Superior temporal gyrus (tissue), 1 donor: ENCODE measurements at regions not wholly inside any gene's neighbourhood (a gene's known extent, or its start where the extent isn't known, plus 50 kb on each side); places are given as distances from the start of the nearest gene placed in this dataset.
"Not testable (repeated sequence)": the region's sequence is repeated elsewhere in the genome, so short reads cannot be mapped to it uniquely, and the experiment has no call there.

ENCODE experiments used
- DNase-seq: peaks from one replicate; pipeline ENCODE4 v3.0.0-alpha.2; 2016; ENCODE audit errors: extremely low spot score

DNA sequence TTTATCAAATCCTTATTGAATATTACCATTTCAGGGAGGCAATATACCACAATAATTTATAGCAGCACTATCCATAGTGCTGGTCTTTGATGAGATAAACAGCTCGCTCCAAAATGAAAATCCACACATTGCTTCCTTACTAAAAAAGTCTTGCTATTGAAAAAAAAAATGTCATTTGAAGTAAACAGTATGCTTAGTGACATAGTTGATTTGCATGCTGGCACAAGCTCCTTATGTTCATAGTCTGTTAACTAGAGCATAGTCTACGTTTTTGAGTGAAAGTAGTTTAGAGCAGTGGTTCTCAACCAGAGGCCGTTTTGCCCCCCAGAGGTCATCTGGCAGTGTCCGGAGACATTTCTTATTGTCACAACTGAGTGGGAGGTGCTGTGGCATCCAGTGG lies 249.4 kb upstream of the PDZRN3 start:
- no peak for DNase-seq

DNA sequence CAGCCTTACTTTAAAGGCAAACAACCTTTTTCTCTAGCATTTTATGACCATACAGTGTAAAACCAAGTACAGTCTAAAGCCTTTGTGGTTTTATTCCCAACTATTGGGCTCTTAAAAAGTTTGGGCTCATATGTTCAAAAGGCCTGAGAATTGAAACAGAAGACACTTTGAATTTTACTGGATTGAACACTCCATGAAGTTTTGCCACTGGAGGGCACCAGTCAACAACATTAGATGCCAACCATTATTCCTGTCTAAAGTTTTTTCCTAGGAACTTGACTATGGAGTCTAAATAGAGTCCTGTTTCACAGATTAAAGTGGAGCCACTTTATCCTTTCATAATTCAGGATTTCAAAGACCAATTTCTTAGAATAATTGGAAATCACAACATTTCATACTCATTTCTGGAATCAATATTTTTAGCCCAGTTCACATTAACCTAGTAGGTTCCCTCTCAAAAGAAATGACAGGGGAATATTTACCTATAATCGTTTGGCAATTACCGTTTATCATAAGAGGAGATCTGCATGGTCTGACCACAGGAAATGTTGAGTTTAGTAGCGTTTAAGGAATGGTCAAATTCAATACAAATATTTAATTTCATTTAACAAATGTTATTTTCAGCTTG lies 244.1 kb upstream of the PDZRN3 start:
- peak; percentile 88 for DNase-seq

DNA sequence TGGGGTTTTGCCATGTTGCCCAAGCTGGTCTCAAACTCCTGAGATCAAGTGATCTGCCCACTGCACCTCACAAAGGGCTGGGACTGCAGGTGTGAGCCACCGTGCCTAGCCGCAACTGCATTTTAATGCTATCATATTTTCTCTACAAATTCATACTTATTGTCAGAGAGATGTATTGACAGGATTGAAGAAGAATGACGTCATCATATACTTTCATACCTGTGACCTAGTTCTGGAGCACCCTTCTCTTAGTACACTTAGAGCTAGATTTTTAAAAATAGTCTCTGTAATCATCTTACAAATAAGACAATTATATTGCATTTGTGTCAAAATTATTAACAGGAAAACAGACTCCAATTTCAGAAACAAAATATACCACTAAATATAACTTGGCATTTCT lies 242.8 kb upstream of the PDZRN3 start:
- no peak for DNase-seq

DNA sequence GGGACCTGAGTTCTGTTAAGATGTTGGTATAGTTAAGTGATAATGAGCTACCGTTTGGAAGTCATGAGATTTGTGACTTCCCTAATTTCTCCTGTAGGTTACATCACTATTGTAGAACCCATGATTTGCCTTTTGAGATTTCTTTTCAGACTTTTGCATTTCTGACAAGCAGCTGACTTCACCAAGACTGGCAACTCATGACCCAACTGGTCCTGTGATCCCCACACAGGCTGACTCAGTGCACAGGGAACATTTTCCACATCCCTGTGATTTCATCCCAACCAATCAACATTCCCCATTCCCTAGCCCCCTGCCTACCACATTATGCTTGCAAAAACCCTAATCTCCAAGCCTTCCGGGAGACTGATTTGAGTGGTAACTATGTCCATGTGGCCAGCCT lies 242.1 kb upstream of the PDZRN3 start:
- DNase-seq = no peak

DNA sequence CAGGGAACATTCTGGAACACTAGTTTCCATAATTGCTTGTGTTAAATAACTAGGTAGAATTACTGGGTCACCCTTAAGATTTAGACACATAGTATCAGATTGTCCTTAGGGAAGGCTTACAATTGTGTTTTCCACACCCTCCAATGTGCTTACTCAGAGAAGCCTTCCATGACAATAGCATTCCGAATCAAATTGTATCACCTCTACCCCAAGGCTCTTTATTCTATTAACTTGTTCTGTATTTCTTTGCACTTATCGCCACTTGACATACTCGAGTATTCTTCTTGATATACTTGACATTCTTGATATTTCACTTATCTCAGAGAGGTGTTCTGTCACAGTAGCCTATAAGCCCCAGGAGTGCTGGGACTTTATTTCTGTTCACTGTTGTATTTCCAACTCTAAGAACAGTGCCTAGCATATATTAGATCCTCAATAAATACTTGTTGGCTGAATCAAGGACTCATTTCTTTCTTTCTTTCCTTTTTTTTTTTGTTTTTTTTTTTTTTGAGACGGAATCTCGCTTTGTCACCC lies 238.9 kb upstream of the PDZRN3 start:
- no peak for DNase-seq

DNA sequence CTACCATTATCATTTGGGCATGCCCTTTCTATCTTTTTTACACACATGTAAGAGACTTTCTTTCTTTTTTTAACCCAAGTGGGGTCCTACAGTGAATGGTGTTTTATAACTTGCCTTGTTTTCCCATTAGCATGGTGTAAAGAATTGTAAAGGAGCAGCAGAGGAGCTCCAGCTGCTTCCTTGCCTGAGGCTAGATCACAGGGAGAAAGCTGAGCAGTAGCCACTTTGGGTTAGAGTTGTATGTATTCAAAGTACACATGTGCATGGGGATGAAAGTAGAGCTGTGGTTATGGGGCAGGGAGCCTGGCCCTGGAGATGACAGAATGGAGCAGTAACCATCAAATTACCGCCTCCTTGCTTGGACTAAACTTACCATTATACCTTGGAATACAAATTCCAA lies 231.1 kb upstream of the PDZRN3 start:
- DNase-seq = no peak

DNA sequence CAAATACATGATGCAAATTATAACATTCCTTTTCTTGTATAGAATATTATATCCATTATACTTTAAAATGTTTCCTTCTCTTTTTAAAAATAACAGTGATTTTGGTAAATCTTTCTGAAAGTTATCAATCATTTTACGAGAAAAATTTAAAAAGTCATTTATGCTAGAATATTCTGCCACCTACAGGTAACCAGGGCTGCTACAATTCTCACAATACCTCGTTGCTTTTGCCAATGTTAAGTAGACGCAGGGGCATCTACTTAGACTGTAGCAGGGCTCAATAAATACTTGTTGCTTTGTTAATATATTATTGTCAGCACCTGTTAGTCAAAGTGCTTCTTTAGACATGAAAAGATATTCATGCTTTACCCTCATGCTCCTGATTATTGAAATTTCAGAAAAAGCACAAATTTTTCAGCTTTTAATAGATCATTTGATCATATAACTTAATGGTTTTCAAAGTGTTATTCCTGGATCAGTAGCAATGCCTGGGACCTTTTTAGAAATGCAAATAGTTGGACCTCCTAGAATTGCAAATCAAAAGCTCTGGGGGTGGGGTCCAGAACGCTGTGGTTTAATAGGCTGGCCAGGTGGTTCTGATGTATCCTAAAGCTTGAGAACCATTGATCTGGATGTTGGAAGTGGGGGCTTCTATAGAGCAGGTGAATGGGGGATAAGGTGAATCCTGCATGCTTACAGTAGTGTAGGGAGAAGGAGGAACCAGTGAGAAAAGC lies 223.6 kb upstream of the PDZRN3 start:
- peak; percentile 76 for DNase-seq

DNA sequence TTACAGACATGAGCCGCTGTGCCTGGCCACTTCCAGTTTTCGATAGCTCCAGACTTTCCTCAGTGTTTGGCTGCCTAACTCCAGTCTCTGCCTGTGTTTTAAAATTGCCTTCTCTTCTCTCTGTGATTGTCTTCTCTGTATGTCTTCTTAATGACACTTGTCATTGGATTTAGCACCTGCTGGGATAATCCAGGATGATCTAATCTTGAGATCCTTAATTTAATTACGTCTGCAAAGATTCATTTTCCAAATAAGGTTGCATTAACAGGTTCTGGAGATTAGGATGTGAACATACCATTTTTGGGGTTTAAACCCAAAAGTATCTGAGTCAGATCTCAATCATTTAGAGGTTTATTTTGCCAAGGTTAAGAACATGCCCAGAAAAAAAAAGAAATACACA lies 222.2 kb upstream of the PDZRN3 start:
- DNase-seq = no peak

DNA sequence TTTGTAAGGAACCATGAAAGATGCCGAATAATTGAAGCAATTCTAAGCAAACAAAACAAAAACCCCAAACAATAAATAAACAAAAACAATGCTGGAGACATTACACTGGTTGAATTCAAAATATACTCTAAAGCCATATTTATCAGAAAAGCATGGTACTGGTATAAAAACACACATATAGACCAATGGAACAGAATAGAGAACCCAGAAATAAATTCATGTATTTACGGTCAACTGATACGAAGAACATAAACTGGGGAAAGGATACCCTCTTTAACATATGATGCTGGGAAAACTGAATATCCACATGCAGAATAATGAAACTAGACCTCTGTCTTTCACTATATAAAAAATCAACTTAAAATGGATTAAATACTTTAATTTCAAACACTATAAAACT lies 214.3 kb upstream of the PDZRN3 start:
- DNase-seq = no peak

DNA sequence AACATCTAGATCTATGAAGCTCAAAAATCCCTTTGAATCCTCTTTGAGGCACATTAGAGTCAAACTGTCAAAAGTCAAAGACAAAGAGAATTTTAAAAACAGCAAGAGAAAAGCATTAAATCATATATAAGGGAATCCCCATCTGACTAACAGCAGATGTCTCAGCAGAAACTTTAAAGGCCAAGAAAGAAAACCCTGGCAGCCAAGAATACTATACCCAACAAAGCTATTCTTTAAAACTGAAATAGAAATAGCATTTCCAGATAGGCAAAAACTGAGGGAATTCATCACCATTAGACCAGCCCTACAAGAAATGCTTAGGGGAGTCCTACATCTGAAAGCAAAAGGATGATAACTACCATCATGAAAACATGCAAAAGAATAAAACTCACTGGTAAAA lies 211.2 kb upstream of the PDZRN3 start:
- no peak for DNase-seq

DNA sequence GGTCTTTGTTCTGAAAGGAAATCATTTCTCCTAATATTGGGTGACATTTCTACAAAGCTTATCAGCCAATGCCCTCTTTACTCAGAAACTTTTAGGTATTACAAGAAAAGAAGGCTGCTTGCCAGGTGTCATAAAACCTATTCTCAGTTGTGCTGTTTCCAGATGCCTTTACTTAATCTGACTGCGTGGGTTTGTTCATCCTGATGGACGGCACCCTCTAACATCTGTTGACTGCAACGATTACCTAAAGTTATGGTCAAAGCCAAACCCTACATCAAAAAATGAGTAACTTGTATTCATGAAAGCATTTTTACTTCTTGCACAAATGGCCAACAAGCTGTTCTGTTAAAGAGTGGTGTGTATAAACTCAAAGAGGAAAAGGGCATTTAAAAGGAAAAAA lies 207.7 kb upstream of the PDZRN3 start:
- no peak for DNase-seq

DNA sequence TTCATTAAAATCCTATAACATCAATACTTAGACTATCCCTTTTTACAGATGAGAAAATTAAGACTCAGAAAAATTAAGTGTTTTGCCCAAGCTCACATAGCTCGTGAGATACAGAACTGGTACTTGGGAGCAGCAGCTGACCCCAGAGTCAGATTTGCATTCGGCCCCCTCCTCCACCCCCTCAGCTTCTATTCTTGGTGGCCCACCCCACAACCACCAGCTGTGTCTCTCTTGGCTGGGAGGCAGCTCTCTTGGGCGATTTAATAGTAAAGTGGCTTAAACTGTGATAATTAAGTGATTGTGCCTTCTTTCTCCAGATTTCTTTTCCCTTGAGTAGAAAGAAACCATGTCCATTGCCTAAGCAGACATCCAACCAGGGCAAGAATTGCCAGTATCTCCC lies 203.6 kb upstream of the PDZRN3 start:
- no peak for DNase-seq

DNA sequence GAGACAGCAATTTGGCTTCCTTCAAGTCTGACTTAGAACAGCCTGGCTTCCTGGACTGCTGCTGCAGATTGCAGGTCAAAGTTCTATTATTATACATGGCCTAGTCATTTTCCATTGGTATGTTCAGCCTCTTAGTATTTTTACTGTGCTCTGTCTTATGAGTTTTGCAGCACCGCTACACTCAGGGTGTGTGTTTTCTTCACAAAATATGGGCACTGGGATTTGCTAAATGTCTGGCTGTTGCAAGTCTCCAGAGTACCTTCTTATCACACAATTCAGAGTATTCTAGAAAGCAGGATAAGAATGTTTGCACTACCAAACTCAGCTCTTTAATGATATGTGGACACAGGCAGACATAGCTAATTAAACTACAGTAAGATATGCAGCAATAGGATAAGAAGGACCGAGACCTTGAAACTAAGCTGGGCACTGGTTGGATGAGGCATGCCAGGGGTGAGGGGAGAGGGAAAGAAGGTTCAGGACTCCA lies 203.0 kb upstream of the PDZRN3 start:
- no peak for DNase-seq

DNA sequence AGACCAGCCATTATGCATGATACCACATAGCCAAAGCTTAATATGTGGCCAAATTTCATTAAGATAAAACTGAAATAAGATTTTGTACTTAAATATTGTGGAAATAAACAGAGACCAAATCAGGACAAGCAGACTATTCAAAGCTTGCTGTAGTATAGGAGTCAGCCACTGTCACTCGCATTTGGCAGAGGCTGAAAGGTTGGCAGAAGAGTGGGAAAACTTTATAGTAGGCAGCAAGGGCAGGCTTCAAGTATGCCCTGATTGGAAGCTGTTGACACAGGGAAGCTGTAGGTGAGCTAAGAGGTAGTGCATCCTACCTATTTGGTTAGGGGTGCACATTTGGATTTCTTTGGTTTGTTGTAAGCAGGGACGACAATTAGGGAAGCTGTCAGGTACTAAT lies 202.5 kb upstream of the PDZRN3 start:
- no peak for DNase-seq

DNA sequence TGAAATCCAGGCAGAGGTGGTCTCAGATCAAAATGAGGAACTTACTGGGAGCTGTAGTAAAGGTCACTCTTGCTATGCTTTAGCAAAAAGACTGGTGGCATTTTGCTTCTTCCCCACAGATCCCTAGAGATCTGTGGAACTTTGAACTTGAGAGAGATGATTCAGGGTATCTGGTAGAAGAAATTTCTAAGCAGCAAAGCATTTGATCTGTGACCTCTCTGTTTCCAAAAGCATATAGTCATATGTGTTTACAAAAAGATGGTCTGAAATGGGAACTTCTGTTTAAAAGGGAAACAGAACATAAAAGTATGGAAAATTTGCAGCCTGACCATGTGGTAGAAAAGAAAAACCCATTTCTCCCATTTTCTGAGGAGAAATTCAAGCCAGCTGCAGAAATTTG lies 196.2 kb upstream of the PDZRN3 start:
- DNase-seq = not testable (repeated sequence)

DNA sequence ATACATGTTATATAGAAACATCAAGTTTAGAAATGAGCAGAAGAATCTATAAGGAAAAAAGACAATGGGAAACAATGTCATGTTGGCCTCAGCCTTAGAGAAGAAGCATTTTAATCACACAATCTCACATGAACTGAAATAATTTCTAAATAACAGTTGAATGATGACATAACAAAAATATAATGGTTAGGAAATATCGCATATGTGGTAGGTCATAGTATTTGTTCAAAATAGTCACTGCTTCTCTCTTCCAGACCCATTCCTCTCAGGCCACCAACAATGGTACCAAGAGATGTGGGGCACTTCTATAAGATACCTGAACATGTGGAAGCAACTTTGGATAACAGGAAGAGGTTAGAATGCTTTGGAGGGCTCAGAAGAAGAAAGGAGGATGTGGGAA lies 195.7 kb upstream of the PDZRN3 start:
- no peak for DNase-seq

DNA sequence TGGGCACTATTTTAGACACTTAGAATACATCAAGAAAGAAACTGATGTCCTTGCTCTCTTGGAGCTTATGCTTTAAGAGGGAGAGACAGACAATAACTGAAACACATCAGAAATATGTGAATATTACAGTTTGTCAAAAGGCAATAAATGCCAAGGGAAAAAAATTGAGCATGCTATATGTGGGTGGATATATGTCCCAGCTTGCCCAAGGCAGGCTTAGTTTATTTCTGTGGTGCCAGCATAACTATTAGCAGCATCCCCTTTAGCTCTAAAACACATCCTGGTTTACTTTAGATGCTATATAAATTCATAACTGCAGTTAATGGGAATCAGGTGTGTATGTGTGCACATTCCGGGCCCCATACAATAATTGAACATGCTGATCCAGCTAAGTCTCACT lies 191.2 kb upstream of the PDZRN3 start:
- DNase-seq = no peak

DNA sequence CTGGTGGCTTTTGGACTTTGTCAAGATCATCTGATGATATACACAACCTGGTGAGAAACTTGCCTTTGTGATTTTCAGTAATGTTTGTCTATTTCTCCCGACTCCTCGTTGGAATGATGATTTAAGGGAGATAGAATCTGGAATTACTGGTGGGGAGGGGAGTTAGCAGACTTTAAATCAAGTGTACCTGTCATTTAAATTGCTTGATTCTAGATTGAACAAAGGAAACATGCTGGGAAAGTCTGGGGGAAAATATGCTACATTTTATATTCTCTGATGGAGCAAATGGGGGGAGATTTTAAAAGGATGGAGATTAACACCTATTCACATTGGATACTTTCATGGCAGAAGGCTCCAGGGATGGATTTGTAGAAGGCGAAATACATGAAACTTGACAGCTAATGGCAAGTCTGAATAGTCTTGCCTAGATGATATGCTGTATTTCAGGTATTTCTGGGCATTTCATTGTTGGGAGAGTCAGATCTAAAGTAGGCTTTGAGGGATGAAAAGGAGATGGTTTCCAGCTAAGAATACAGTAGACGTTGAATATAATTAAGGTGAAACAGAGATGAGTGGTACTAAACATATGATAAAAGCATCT lies 189.1 kb upstream of the PDZRN3 start:
- DNase-seq = no peak

DNA sequence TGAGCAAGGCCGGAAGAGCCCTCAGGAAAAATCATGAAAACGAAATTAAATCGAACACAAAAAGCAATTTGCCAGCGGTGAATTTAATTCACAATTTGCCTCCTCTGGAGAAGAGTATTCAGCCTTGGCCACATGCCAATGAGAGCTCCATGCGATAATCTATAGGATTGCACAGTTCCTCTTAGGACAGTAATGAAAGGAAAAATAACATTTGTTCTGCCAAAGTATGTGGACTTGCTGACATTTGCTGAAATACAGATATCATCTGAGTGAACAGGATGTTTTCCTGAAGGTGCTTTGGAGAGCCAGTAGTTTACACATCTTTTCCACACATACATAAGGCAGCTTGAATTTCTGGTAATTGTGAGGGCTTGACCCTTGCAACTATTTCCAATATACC lies 188.6 kb upstream of the PDZRN3 start:
- DNase-seq = no peak

DNA sequence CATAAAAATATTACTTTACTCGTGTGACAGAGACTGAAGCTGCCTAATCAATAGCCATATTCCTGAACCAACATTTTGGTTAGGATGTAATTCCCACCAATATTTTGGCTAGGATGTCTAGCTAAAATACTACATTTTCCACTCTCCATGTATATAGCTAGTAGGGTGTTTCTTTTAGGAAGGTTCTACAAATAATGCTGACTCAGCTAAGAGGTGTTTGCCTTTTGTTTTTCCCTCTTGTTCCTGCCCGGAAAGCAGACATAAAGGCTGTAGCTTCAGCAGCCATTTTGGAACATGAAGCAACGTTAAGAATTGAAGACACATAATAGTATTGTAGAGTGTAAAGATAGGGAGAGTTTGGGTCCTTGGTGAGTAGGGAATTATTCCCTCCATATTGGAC lies 187.3 kb upstream of the PDZRN3 start:
- DNase-seq = no peak

DNA sequence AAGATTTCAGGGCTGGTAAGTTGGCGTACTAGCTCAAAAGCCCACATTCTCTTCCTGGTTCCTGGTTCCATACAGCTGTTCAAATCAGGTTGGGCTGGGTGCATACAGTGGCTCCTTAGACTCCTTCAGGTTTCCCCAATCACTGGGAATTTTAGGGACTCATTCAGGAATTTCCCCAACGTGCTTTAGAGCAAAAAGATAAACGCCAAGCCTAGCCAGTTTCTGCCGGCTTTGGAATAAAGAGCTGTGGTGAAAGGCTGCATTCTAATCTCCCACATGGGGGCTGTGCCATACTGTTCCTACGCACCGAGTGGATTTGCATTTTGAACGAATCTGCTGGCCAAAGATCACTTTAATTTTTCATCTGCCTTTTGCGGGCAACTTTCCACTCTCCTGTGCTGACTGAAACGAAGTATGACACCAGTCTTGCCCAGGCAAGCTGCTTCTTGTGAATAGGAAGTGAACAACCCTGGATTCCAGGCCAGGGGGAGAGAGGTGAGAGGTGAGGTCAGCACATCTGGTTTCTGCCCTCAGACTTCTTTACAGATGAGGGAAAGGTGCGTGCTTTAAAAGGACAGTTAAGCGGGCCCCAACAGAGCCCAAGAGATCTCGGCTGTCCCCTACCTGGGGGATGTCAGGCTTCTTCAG lies 184.2 kb upstream of the PDZRN3 start:
- DNase-seq = no peak

DNA sequence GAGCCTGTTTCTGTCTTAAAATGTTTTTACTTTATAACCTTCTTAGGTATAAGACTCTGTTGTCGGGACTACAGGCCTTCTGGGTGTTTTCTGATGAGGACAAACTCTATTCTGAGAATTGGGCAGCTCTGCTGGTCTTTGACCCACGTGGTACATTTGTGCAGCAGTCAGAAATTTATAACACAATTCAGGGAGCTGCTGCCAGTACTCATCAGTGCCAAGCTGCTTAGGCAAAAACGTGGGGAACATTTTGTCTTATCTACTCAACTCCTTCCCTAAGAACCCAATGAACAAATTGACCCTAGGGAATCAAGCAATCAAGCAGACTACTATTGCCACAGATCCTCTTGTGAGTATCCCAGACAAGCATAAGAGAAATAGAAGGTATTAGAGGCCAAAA lies 180.7 kb upstream of the PDZRN3 start:
- peak; percentile 39 for DNase-seq

DNA sequence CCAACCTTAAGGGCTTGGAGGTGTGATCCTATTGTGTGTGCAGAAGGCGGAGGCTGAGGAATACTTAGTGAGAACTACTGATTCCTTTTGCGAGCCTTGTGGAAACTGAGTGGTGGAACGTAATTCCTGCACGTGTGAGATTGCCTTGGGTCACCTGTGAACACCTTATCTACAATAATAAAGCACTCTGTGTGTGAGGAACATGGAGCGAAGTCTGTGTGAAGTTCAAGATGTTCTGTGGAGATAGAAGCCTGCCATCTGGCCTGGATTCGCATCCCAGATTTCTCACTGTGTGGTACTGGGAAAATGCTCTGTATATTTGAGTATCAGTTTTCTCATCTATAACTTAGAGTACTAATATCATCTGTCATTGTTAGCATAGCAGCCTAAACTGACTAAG lies 179.5 kb upstream of the PDZRN3 start:
- DNase-seq = no peak
